IMR-90 (cell line): ENCODE measurements at regions not wholly inside any gene's neighbourhood (a gene's known extent, or its start where the extent isn't known, plus 50 kb on each side); places are given as distances from the start of the nearest gene placed in this dataset.

Source experiments
- ATAC-seq: fragments of 200-7000 bp; cut with Tn5 transposase; 2 replicates; pipeline ENCODE4 v1.9.1; 2020; ENCODE audit warnings: low read depth, mild to moderate bottlenecking, moderate library complexity
- BruUV-seq: library from RNA; stranded (reverse); fragments of 400-500 nt; replicated peaks from 2 replicates; lab custom pipeline; 2021; lab: Mats Ljungman, UMichigan
- CTCF ChIA-PET: fragments of 300-600 bp; formaldehyde crosslinking; extraction: SDS; loops from one replicate; lab custom pipeline; 2021; ENCODE audit warnings: antibody characterized with exemption; lab: Yijun Ruan, JAX
- POLR2A ChIA-PET: fragments of 300-600 bp; sonication (Branson Sonifier 250); formaldehyde crosslinking; loops from one replicate; lab custom pipeline; 2022; ENCODE audit warnings: antibody characterized with exemption; ENCODE audit not compliant: unreplicated experiment; lab: Charles Lee
- DNase-seq: peaks from one replicate; pipeline ENCODE4 v3.0.0; 2013
- H2AFZ ChIP-seq: replicated peaks from 2 replicates; pipeline ENCODE3; 2013; ENCODE audit warnings: low read length, mild to moderate bottlenecking; ENCODE audit not compliant: poor library complexity
- H2AK5ac ChIP-seq: 2 replicates; pipeline ENCODE4 v1.6.1; 2013; ENCODE audit warnings: low read depth, low read length, inconsistent platforms
- H2AK9ac ChIP-seq: replicated peaks from 2 replicates; pipeline ENCODE3; 2013; ENCODE audit warnings: mild to moderate bottlenecking, low read depth, low read length, moderate library complexity; ENCODE audit not compliant: poor library complexity
- H2BK120ac ChIP-seq: 2 replicates; pipeline ENCODE4 v1.6.1; 2013; ENCODE audit warnings: low read depth, low read length, inconsistent platforms
- H2BK15ac ChIP-seq: 3 replicates; pipeline ENCODE4 v1.6.1; 2013; ENCODE audit warnings: low read depth, low read length, inconsistent platforms
- H2BK20ac ChIP-seq: 2 replicates; pipeline ENCODE4 v1.6.1; 2013; ENCODE audit warnings: low read depth, mild to moderate bottlenecking, inconsistent platforms, low read length, moderate library complexity
- H2BK5ac ChIP-seq: 2 replicates; pipeline ENCODE4 v1.6.1; 2013; ENCODE audit warnings: mild to moderate bottlenecking, low read depth, low read length, inconsistent platforms; ENCODE audit not compliant: poor library complexity, severe bottlenecking
- H3K14ac ChIP-seq: replicated peaks from 2 replicates; pipeline ENCODE4 v1.6.1; 2013; ENCODE audit warnings: low read depth, low read length, inconsistent platforms
- H3K18ac ChIP-seq: 2 replicates; pipeline ENCODE4 v1.6.1; 2013; ENCODE audit warnings: low read depth, low read length, control low read depth
- H3K23ac ChIP-seq: 2 replicates; pipeline ENCODE4 v1.6.1; 2013; ENCODE audit warnings: low read depth, low read length, inconsistent platforms
- H3K27ac ChIP-seq: 2 replicates; pipeline ENCODE4 v1.5.1; 2013; ENCODE audit warnings: mild to moderate bottlenecking, control low read depth, low read length; ENCODE audit not compliant: insufficient read depth
- H3K27me3 ChIP-seq: 2 replicates; pipeline ENCODE4 v1.6.1; 2013; ENCODE audit warnings: low read length; ENCODE audit not compliant: control insufficient read depth, insufficient read depth
- H3K36me3 ChIP-seq: 2 replicates; pipeline ENCODE4 v1.6.1; 2013; ENCODE audit warnings: low read length, mixed read lengths; ENCODE audit not compliant: control insufficient read depth, insufficient read depth
- H3K4ac ChIP-seq: 2 replicates; pipeline ENCODE4 v1.6.1; 2013; ENCODE audit warnings: low read depth, low read length, inconsistent platforms
- H3K4me1 ChIP-seq: 2 replicates; pipeline ENCODE4 v1.6.1; 2013; ENCODE audit warnings: low read length, mixed read lengths; ENCODE audit not compliant: control insufficient read depth, insufficient read depth
- H3K4me2 ChIP-seq: 2 replicates; pipeline ENCODE4 v1.6.1; 2013; ENCODE audit warnings: low read depth, mild to moderate bottlenecking, control low read depth, low read length, moderate library complexity
- H3K4me3 ChIP-seq: 2 replicates; pipeline ENCODE4 v1.5.1; 2013; ENCODE audit warnings: low read depth, mild to moderate bottlenecking, control low read depth, low read length, moderate library complexity; ENCODE audit not compliant: insufficient read depth
- H3K56ac ChIP-seq: 2 replicates; pipeline ENCODE4 v1.6.1; 2013; ENCODE audit warnings: low read length, inconsistent platforms; ENCODE audit not compliant: insufficient read depth; ENCODE audit errors: extremely low read depth
- H3K79me1 ChIP-seq, 2 experiments: 2 replicates each; pipeline ENCODE4 v1.6.1; 2013; ENCODE audit warnings: low read length in 2 of 2, inconsistent platforms in 1 of 2, low read depth in 1 of 2
- H3K9ac ChIP-seq: 2 replicates; pipeline ENCODE4 v1.6.1; 2013; ENCODE audit warnings: low read depth, low read length, control low read depth
- H3K9me1 ChIP-seq: 2 replicates; pipeline ENCODE4 v1.6.1; 2013; ENCODE audit warnings: low read length, inconsistent platforms; ENCODE audit not compliant: insufficient read depth
- H3K9me3 ChIP-seq: 2 replicates; pipeline ENCODE4 v1.6.1; 2013; ENCODE audit warnings: low read length; ENCODE audit not compliant: control insufficient read depth, insufficient read depth
- H4K20me1 ChIP-seq: 2 replicates; pipeline ENCODE4 v1.6.1; 2013; ENCODE audit warnings: low read length, inconsistent platforms; ENCODE audit not compliant: insufficient read depth
- H4K5ac ChIP-seq: 2 replicates; pipeline ENCODE4 v1.6.1; 2013; ENCODE audit warnings: mild to moderate bottlenecking, low read depth, low read length, control low read depth
- H4K8ac ChIP-seq, 2 experiments: 2 replicates each; pipeline ENCODE4 v1.6.1; 2013; ENCODE audit warnings: low read depth in 2 of 2, low read length in 2 of 2, control low read depth in 1 of 2, inconsistent platforms in 1 of 2
- H4K91ac ChIP-seq: 2 replicates; pipeline ENCODE4 v1.6.1; 2013; ENCODE audit warnings: low read depth, low read length, inconsistent platforms; ENCODE audit not compliant: insufficient read depth
- CEBPB ChIP-seq: IDR thresholded peaks from 2 replicates; pipeline ENCODE4 v1.6.1; 2012; ENCODE audit warnings: low read depth, low read length, improper control_type of control experiment
- CHD1 ChIP-seq: IDR thresholded peaks from 2 replicates; pipeline ENCODE4 v1.6.1; 2012; ENCODE audit warnings: low read depth, low read length, improper control_type of control experiment
- MAFK ChIP-seq: IDR thresholded peaks from 2 replicates; pipeline ENCODE4 v1.6.1; 2012; ENCODE audit warnings: low read depth, low read length, improper control_type of control experiment
- MAZ ChIP-seq: IDR thresholded peaks from 2 replicates; pipeline ENCODE4 v1.6.1; 2012; ENCODE audit warnings: low read depth, mild to moderate bottlenecking, low read length, improper control_type of control experiment, moderate library complexity, borderline replicate concordance
- NFE2L2 ChIP-seq: fragments of 150-350 bp; IDR thresholded peaks from 2 replicates; pipeline ENCODE4 v1.6.1; 2016; ENCODE audit warnings: low read depth, mild to moderate bottlenecking, low read length
- POLR2A ChIP-seq: IDR thresholded peaks from 2 replicates; pipeline ENCODE4 v1.6.1; 2012; ENCODE audit warnings: mild to moderate bottlenecking, low read depth, low read length
- RCOR1 ChIP-seq: IDR thresholded peaks from 2 replicates; pipeline ENCODE4 v1.6.1; 2012; ENCODE audit warnings: mild to moderate bottlenecking, low read length, improper control_type of control experiment; ENCODE audit not compliant: insufficient replicate concordance
- RFX5 ChIP-seq: IDR thresholded peaks from 2 replicates; pipeline ENCODE4 v1.8.0; 2012; ENCODE audit warnings: low read depth, mild to moderate bottlenecking, low read length, moderate library complexity
- WGBS, 2 experiments: methylation state at CpG; one replicate each; pipeline versions ENCODE4 v1.1.5 to v1.1.7; 2013; ENCODE audit warnings: missing lambda C conversion rate in 2 of 2; ENCODE audit not compliant: insufficient read length in 1 of 2; ENCODE audit errors: extremely low coverage in 2 of 2; 5-methylcytosine and 5-hydroxymethylcytosine counted together
- dilution Hi-C: fragments of 300-500 bp; cut with HindIII; formaldehyde crosslinking; loops from one replicate; pipeline ENCODE4 v1.14.3; 2018; ENCODE audit warnings: low sequenced_read_pairs; ENCODE audit not compliant: unreplicated experiment
- in situ Hi-C: fragments of 300-500 bp; cut with MboI; formaldehyde crosslinking; loops from 3 replicates; pipeline ENCODE4 v1.14.3; 2019; ENCODE audit warnings: low sequenced_read_pairs, inconsistent platforms, mixed read lengths
- intact Hi-C: fragments of 100-400 bp; cut with micrococcal nuclease; formaldehyde crosslinking; loops from 2 replicates; pipeline ENCODE4 v1.10.0; 2022

GRCh38 chr6:85944776-85945175 is 302.1 kb upstream of the SYNCRIP start:
- intact Hi-C loops, result no loop called here
- dilution Hi-C loops, result no loop called here
- Histone ChIP-seq H3K79me1 (no peaks in the 10 kb centered on the region), H2BK20ac (no peak overlapping the region), H4K5ac (no peak overlapping the region), H3K27me3 (no peaks in the 10 kb centered on the region), H3K4me2 (no peak overlapping the region), H4K91ac (no peak overlapping the region), H3K9me1 (no peaks in the 10 kb centered on the region), H2AFZ (no peak overlapping the region), H3K14ac (no peak overlapping the region), H3K23ac (no peak overlapping the region), H2AK9ac (no peak overlapping the region), H3K36me3 (no peaks in the 10 kb centered on the region), H2BK120ac (no peak overlapping the region), H2BK15ac (no peak overlapping the region), H2AK5ac (no peak overlapping the region), H3K27ac (no peak overlapping the region), H2BK5ac (no peak overlapping the region), H3K9ac (no peak overlapping the region), H3K4me1 (no peaks in the 10 kb centered on the region), H4K8ac (no peak overlapping the region), H3K9me3 (no peaks in the 10 kb centered on the region), H3K56ac (no peak overlapping the region), H3K4ac (no peak overlapping the region), H3K18ac (no peak overlapping the region), H4K20me1 (no peaks in the 10 kb centered on the region), H3K4me3 (no peak overlapping the region)
- ChIA-PET CTCF (interaction anchor here (0.6 kb wide), 1 partner anchor 190 kb away, joined by 3 read pairs; no protein-coding TSS in a partner anchor), POLR2A (no interaction called here)
- in situ Hi-C loops, result no loop called here
- no CpG with 5 or more reads among the region's 3 CpGs for WGBS, 2 experiments
- no peak for ATAC-seq
- TF ChIP-seq CEBPB (no peak), MAFK (no peak), RFX5 (no peak), CHD1 (no peak), MAZ (no peak), NFE2L2 (no peak), RCOR1 (no peak), POLR2A (no peak)
- BruUV-seq, result no TSS peak
- no peak for DNase-seq
